ENCODE measurements at regions not wholly inside any gene's neighbourhood (a gene's known extent, or its start where the extent isn't known, plus 50 kb on each side); places are given as distances from the start of the nearest gene placed in this dataset.

- Histone ChIP-seq H3K14ac (replicated peaks; ENCODE audit: low read depth, low read length) (no peak overlapping the region), H3K4me2 (ENCODE audit: low read depth, low read length) (no peak overlapping the region), H3K27me3 (ENCODE audit: control insufficient read depth, insufficient read depth, low read length) (peaks cover 16% of the 10 kb centered on the region), H3K4me3 (ENCODE audit: insufficient read depth, low read depth, low read length) (no peak overlapping the region), H2BK120ac (ENCODE audit: low read depth, low read length) (no peak overlapping the region), H3K56ac (ENCODE audit: extremely low read depth, insufficient read depth, low read length) (no peak overlapping the region), H3K9me1 (ENCODE audit: insufficient read depth, low read length) (no peaks in the 10 kb centered on the region), H3K36me3 (ENCODE audit: control insufficient read depth, insufficient read depth, low read length) (no peaks in the 10 kb centered on the region), H3K23ac (ENCODE audit: low read depth, low read length) (no peak overlapping the region), H3K79me1 (ENCODE audit: low read depth in 1 of 2, low read length in 2 of 2) (no peaks in the 10 kb centered on the region), H3K9me3 (ENCODE audit: control insufficient read depth, insufficient read depth, low read length) (no peaks in the 10 kb centered on the region), H3K4ac (ENCODE audit: low read depth, low read length) (no peak overlapping the region), H4K8ac (ENCODE audit: low read depth in 2 of 2, low read length in 2 of 2) (no peak overlapping the region), H4K5ac (ENCODE audit: low read depth, low read length) (no peak overlapping the region), H2BK5ac (ENCODE audit: low read depth, low read length, poor library complexity, severe bottlenecking) (no peak overlapping the region), H4K20me1 (ENCODE audit: insufficient read depth, low read length) (no peaks in the 10 kb centered on the region), H2AK9ac (replicated peaks; ENCODE audit: low read depth, low read length, poor library complexity) (no peak overlapping the region), H2AK5ac (ENCODE audit: low read depth, low read length) (no peak overlapping the region), H3K4me1 (ENCODE audit: control insufficient read depth, insufficient read depth, low read length) (no peaks in the 10 kb centered on the region), H2BK15ac (ENCODE audit: low read depth, low read length) (no peak overlapping the region), H2BK20ac (ENCODE audit: low read depth, low read length) (no peak overlapping the region), H3K18ac (ENCODE audit: low read depth, low read length) (no peak overlapping the region), H3K27ac (ENCODE audit: insufficient read depth, low read length) (no peak overlapping the region), H3K9ac (ENCODE audit: low read depth, low read length) (no peak overlapping the region), H2AFZ (replicated peaks; ENCODE audit: low read length, poor library complexity) (no peak overlapping the region), H4K91ac (ENCODE audit: insufficient read depth, low read depth, low read length) (no peak overlapping the region)
- TF ChIP-seq ELK1 (IDR thresholded peaks at IDR 0.05; ENCODE audit: borderline replicate concordance, low read depth, low read length) (no peak), MAZ (IDR thresholded peaks at IDR 0.05; ENCODE audit: borderline replicate concordance, low read depth, low read length) (no peak), CEBPB (IDR thresholded peaks at IDR 0.05; ENCODE audit: low read depth, low read length) (no peak), SMC3 (IDR thresholded peaks at IDR 0.05; ENCODE audit: low read depth, low read length) (no peak), CTCF (conservative IDR thresholded peaks at IDR 0.05; ENCODE audit: low read depth, low read length) (no peak), USF2 (IDR thresholded peaks at IDR 0.05; ENCODE audit: low read depth, low read length) (no peak), MAFK (IDR thresholded peaks at IDR 0.05; ENCODE audit: low read depth, low read length) (no peak)
- no peak for DNase-seq
- intact Hi-C loops (cut with micrococcal nuclease): no loop called here
- dilution Hi-C loops (cut with HindIII; ENCODE audit: low sequenced_read_pairs, unreplicated experiment): no loop called here
- CTCF ChIA-PET: no interaction called here
- BruUV-seq (replicated peaks): no TSS peak
- no peak for ATAC-seq (ENCODE audit: low read depth)
- POLR2A ChIA-PET (ENCODE audit: unreplicated experiment): no interaction called here
- in situ Hi-C loops (cut with MboI; ENCODE audit: low sequenced_read_pairs): loop anchor here (25.0 kb wide), 3 partner anchors 117 to 367 kb away; no protein-coding TSS in a partner anchor
These were observed 137.0 kb upstream of the PZP start for GRCh38 chr12:9345171-9345570.
